ENCODE measurements at regions not wholly inside any gene's neighbourhood (a gene's known extent, or its start where the extent isn't known, plus 50 kb on each side); places are given as distances from the start of the nearest gene placed in this dataset.

- Histone ChIP-seq H3K4me2 (no peak overlapping the region), H2AFZ (ENCODE audit: low read depth) (no peak overlapping the region)
Measured at GRCh38 chr2:129189617-129190319, 789.7 kb upstream of the RAB6C start.

DNA sequence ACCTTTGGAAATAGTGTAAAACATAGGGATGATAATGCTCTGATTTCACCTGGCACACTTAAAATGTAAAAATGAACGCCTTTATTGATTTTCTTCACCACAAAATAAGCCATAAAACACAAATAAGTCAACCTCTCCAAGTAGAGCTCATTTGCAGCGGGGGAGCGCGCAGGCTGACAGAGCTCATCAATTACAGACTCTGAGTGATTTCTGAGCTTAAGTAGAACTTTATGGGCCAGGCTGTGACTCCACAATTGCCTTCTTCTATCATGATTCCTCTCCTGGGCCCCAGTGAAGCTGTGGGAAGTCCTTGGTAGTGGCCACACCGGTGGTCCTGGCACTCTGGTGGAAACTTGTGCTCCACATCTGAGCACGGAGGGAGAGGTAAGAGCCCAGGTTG, 789.0 kb upstream of the RAB6C start:
- no peak overlapping the region for H3K9ac ChIP-seq
- no peaks in the 10 kb centered on the region for H4K20me1 ChIP-seq (ENCODE audit: insufficient read depth)
- H3K4me2 ChIP-seq, result no peak overlapping the region
- H3K4me1 ChIP-seq (ENCODE audit: low read depth, poor library complexity, severe bottlenecking), result no peaks in the 10 kb centered on the region
- no peak for TF ChIP-seq CTCF (conservative IDR thresholded peaks at IDR 0.05; ENCODE audit: low read depth, low read length)
- H3K79me2 ChIP-seq (ENCODE audit: insufficient read depth, low read depth), result no peaks in the 10 kb centered on the region
- no peak overlapping the region for H3K4me3 ChIP-seq (IDR thresholded peaks at IDR 0.05; ENCODE audit: insufficient read depth, low read depth, low read length)
- H3K27ac ChIP-seq, result no peak overlapping the region
- no peak overlapping the region for H2AFZ ChIP-seq (ENCODE audit: low read depth)
- H3K27me3 ChIP-seq (ENCODE audit: insufficient read depth, low read depth), result no peaks in the 10 kb centered on the region
- no peaks in the 10 kb centered on the region for H3K36me3 ChIP-seq (ENCODE audit: insufficient read depth)

More at GRCh38 chr2:129189617-129190319, 789.7 kb upstream of the RAB6C start:
- Histone ChIP-seq H3K27ac (no peak overlapping the region), H3K36me3 (ENCODE audit: insufficient read depth) (no peaks in the 10 kb centered on the region), H4K20me1 (ENCODE audit: insufficient read depth) (no peaks in the 10 kb centered on the region), H3K27me3 (ENCODE audit: insufficient read depth, low read depth) (no peaks in the 10 kb centered on the region), H3K9ac (no peak overlapping the region), H3K4me3 (IDR thresholded peaks at IDR 0.05; ENCODE audit: insufficient read depth, low read depth, low read length) (no peak overlapping the region), H3K4me1 (ENCODE audit: low read depth, poor library complexity, severe bottlenecking) (no peaks in the 10 kb centered on the region), H3K79me2 (ENCODE audit: insufficient read depth, low read depth) (no peaks in the 10 kb centered on the region)
- TF ChIP-seq CTCF (conservative IDR thresholded peaks at IDR 0.05; ENCODE audit: low read depth, low read length), result no peak

- H3K79me2 ChIP-seq (ENCODE audit: insufficient read depth, low read depth), result no peaks in the 10 kb centered on the region
- H3K4me2 ChIP-seq, result no peak overlapping the region
- no peak overlapping the region for H3K4me3 ChIP-seq (IDR thresholded peaks at IDR 0.05; ENCODE audit: insufficient read depth, low read depth, low read length)
- no peaks in the 10 kb centered on the region for H3K36me3 ChIP-seq (ENCODE audit: insufficient read depth)
- no peaks in the 10 kb centered on the region for H4K20me1 ChIP-seq (ENCODE audit: insufficient read depth)
- no peak overlapping the region for H2AFZ ChIP-seq (ENCODE audit: low read depth)
- no peaks in the 10 kb centered on the region for H3K4me1 ChIP-seq (ENCODE audit: low read depth, poor library complexity, severe bottlenecking)
- no peak overlapping the region for H3K9ac ChIP-seq
- no peaks in the 10 kb centered on the region for H3K27me3 ChIP-seq (ENCODE audit: insufficient read depth, low read depth)
- H3K27ac ChIP-seq, result no peak overlapping the region
- TF ChIP-seq CTCF (conservative IDR thresholded peaks at IDR 0.05; ENCODE audit: low read depth, low read length), result no peak
Measured at GRCh38 chr2:129191530-129191929, 787.9 kb upstream of the RAB6C start.

DNA sequence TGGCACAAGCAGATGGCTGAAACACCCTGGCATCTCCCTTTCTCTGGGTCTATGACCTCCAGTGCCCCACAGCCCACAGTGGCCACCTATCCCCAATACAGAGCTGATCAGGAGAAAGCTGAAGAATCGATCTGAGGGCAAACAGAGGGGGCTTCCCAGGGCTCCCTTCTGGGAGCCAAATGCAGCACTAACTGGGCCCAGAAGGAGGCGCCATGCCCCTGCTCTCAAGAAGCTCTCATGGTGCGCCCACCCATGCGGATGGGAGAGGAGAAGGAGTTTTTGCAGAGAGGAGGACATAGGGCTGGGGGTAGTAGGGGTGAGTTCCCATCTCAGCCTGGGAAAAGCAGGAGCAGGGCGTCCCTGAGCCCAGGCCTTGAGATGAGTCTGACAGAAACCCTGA, 787.3 kb upstream of the RAB6C start:
- Histone ChIP-seq H3K4me2 (no peak overlapping the region), H3K36me3 (ENCODE audit: insufficient read depth) (no peaks in the 10 kb centered on the region), H3K4me1 (ENCODE audit: low read depth, poor library complexity, severe bottlenecking) (no peaks in the 10 kb centered on the region), H4K20me1 (ENCODE audit: insufficient read depth) (no peaks in the 10 kb centered on the region), H2AFZ (ENCODE audit: low read depth) (no peak overlapping the region), H3K9ac (no peak overlapping the region), H3K4me3 (IDR thresholded peaks at IDR 0.05; ENCODE audit: insufficient read depth, low read depth, low read length) (no peak overlapping the region), H3K27ac (no peak overlapping the region), H3K79me2 (ENCODE audit: insufficient read depth, low read depth) (no peaks in the 10 kb centered on the region), H3K27me3 (ENCODE audit: insufficient read depth, low read depth) (no peaks in the 10 kb centered on the region)
- no peak for TF ChIP-seq CTCF (conservative IDR thresholded peaks at IDR 0.05; ENCODE audit: low read depth, low read length)

All from KMS-11 (cell line).